SK-N-SH (cell line): ENCODE measurements at regions not wholly inside any gene's neighbourhood (a gene's known extent, or its start where the extent isn't known, plus 50 kb on each side); places are given as distances from the start of the nearest gene placed in this dataset.

Experiments used
- CTCF ChIA-PET: fragments of 300-600, 350-600 bp; formaldehyde crosslinking; extraction: SDS; loops from one replicate; lab custom pipeline; 2021; lab: Yijun Ruan, JAX
- POLR2A ChIA-PET: fragments of 350-600 bp; sonication (Branson Sonifier 250); formaldehyde crosslinking; extraction: SDS; loops from one replicate; lab custom pipeline; 2020; ENCODE audit warnings: antibody characterized with exemption, inconsistent platforms; lab: Yijun Ruan, JAX
- DNase-seq: peaks from one replicate; pipeline ENCODE4 v3.0.0; 2012
- H2AFZ ChIP-seq: fragments of 200-600 bp; sonication (generic); 2 replicates; pipeline ENCODE4 v1.8.1; 2016; ENCODE audit warnings: antibody characterized with exemption, mild to moderate bottlenecking, low read depth
- H3F3A ChIP-seq: fragments of 200-600 bp; sonication (generic); replicated peaks from 2 replicates; pipeline ENCODE3; 2016; ENCODE audit warnings: antibody characterized with exemption, mild to moderate bottlenecking; ENCODE audit not compliant: insufficient read depth
- H3K27ac ChIP-seq, 2 experiments: fragments of 200-500 bp in 1 of 2; fragments of 200-600 bp in 1 of 2; sonication (Bioruptor generic) in 1 of 2; sonication (generic), shearing (Covaris generic) in 1 of 2; 2 replicates each; pipeline versions ENCODE4 v1.5.1 to v1.6.1; 2014 to 2016; ENCODE audit warnings: low read depth in 2 of 2, inconsistent platforms in 1 of 2, low read length in 1 of 2, mild to moderate bottlenecking in 1 of 2, mixed read lengths in 1 of 2
- H3K27me3 ChIP-seq: fragments of 200-600 bp; sonication (generic), shearing (Covaris generic); 2 replicates; pipeline ENCODE4 v1.6.1; 2016; ENCODE audit warnings: mixed run types; ENCODE audit not compliant: insufficient read depth
- H3K36me3 ChIP-seq, 2 experiments: fragments of 200-500 bp in 1 of 2; fragments of 200-600 bp in 1 of 2; sonication (Bioruptor generic) in 1 of 2; sonication (generic) in 1 of 2; replicated peaks in 1 of 2; 2 replicates each; pipeline versions ENCODE3 to v1.5.1; 2014 to 2016; ENCODE audit warnings: low read length in 1 of 2, mild to moderate bottlenecking in 1 of 2; ENCODE audit not compliant: insufficient read depth in 2 of 2, control insufficient read depth in 1 of 2
- H3K4me1 ChIP-seq, 2 experiments: fragments of 200-500 bp in 1 of 2; fragments of 200-600 bp in 1 of 2; sonication (Bioruptor generic) in 1 of 2; sonication (generic), shearing (Covaris generic) in 1 of 2; 2 replicates each; pipeline versions ENCODE4 v1.5.1 to v1.6.1; 2014 to 2016; ENCODE audit warnings: low read depth in 1 of 2, low read length in 1 of 2, mixed run types in 1 of 2; ENCODE audit not compliant: insufficient read depth in 2 of 2, control insufficient read depth in 1 of 2
- H3K4me2 ChIP-seq: fragments of 200-600 bp; sonication (generic), shearing (Covaris generic); 2 replicates; pipeline ENCODE4 v1.6.1; 2017; ENCODE audit warnings: mixed run types
- H3K4me3 ChIP-seq, 2 experiments: fragments of 200-500 bp in 1 of 2; fragments of 200-600 bp in 1 of 2; sonication (Bioruptor generic) in 1 of 2; sonication (generic), shearing (Covaris generic) in 1 of 2; 2 replicates each; pipeline versions ENCODE4 v1.5.1 to v1.8.1; 2014 to 2016; ENCODE audit warnings: low read depth in 2 of 2, inconsistent platforms in 1 of 2, low read length in 1 of 2, mild to moderate bottlenecking in 1 of 2, mixed read lengths in 1 of 2, moderate library complexity in 1 of 2
- H3K79me2 ChIP-seq: fragments of 200-600 bp; sonication (generic); 2 replicates; pipeline ENCODE4 v1.8.1; 2017; ENCODE audit warnings: mild to moderate bottlenecking; ENCODE audit not compliant: insufficient read depth
- H3K9ac ChIP-seq: fragments of 200-600 bp; sonication (generic); 2 replicates; pipeline ENCODE4 v1.6.1; 2017; ENCODE audit warnings: mixed run types
- H3K9me2 ChIP-seq: fragments of 200-600 bp; sonication (generic); 2 replicates; pipeline ENCODE4 v1.6.1; 2017; ENCODE audit warnings: mixed run types
- H3K9me3 ChIP-seq: fragments of 200-600 bp; sonication (generic); 2 replicates; pipeline ENCODE4 v1.6.1; 2017; ENCODE audit warnings: mixed run types, mild to moderate bottlenecking, moderate library complexity
- H4K20me1 ChIP-seq: fragments of 200-600 bp; sonication (generic); 2 replicates; pipeline ENCODE4 v1.6.1; 2017; ENCODE audit warnings: mild to moderate bottlenecking, mixed run types; ENCODE audit not compliant: insufficient read depth
- CHD2 ChIP-seq: fragments of 150-350 bp; IDR thresholded peaks from 2 replicates; pipeline ENCODE4 v1.6.1; 2018; ENCODE audit warnings: low read length; ENCODE audit not compliant: partially characterized antibody
- ELF1 ChIP-seq: IDR thresholded peaks from 2 replicates; pipeline ENCODE4 v1.4.0; 2012
- EP300 ChIP-seq, 2 experiments: IDR thresholded peaks; 2 replicates each; pipeline versions ENCODE4 v1.4.0 to v1.6.1; 2012; ENCODE audit warnings: borderline replicate concordance in 1 of 2, low read depth in 1 of 2, low read length in 1 of 2
- FOXM1 ChIP-seq: IDR thresholded peaks from 2 replicates; pipeline ENCODE4 v1.4.0; 2012; ENCODE audit warnings: low read depth, mild to moderate bottlenecking
- JUND ChIP-seq: IDR thresholded peaks from 2 replicates; pipeline ENCODE4 v1.4.0; 2012
- MXI1 ChIP-seq: IDR thresholded peaks from 2 replicates; pipeline ENCODE4 v1.6.1; 2012; ENCODE audit warnings: mild to moderate bottlenecking, low read depth, low read length, improper control_type of control experiment
- NFIC ChIP-seq: IDR thresholded peaks from 2 replicates; pipeline ENCODE4 v1.4.0; 2012; ENCODE audit warnings: borderline replicate concordance
- NRF1 ChIP-seq: IDR thresholded peaks from 2 replicates; pipeline ENCODE4 v1.6.1; 2012; ENCODE audit warnings: low read depth, mild to moderate bottlenecking, low read length
- POLR2AphosphoS5 ChIP-seq: IDR thresholded peaks from 2 replicates; pipeline ENCODE4 v1.6.1; 2012; ENCODE audit warnings: low read depth, low read length
- RAD21 ChIP-seq: IDR thresholded peaks from 2 replicates; pipeline ENCODE4 v1.6.1; 2012; ENCODE audit warnings: mild to moderate bottlenecking, low read length
- SIN3A ChIP-seq: IDR thresholded peaks from 2 replicates; pipeline ENCODE4 v1.6.1; 2012; ENCODE audit warnings: low read depth, mild to moderate bottlenecking, low read length, moderate library complexity, borderline replicate concordance
- SMC3 ChIP-seq: IDR thresholded peaks from 2 replicates; pipeline ENCODE4 v1.6.1; 2012; ENCODE audit warnings: low read depth, low read length, improper control_type of control experiment
- TAF1 ChIP-seq: IDR thresholded peaks from 2 replicates; pipeline ENCODE4 v1.6.1; 2012; ENCODE audit warnings: low read depth, mild to moderate bottlenecking, low read length, moderate library complexity, borderline replicate concordance
- TEAD4 ChIP-seq: IDR thresholded peaks from 2 replicates; pipeline ENCODE4 v1.4.0; 2012; ENCODE audit warnings: mild to moderate bottlenecking, borderline replicate concordance; ENCODE audit not compliant: insufficient read depth
- WGBS: methylation state at CpG from one replicate; pipeline ENCODE4 v1.1.6; 2017; ENCODE audit warnings: low lambda C conversion rate; 5-methylcytosine and 5-hydroxymethylcytosine counted together
- TF ChIP-seq, protein P1 (sequence below): fragments of 150-350 bp; IDR thresholded peaks from 2 replicates; pipeline ENCODE4 v1.6.1; 2016; ENCODE audit warnings: mild to moderate bottlenecking, low read depth, low read length
- TF ChIP-seq, protein P2 (sequence below): IDR thresholded peaks from 2 replicates; pipeline ENCODE4 v1.4.0; 2012; ENCODE audit warnings: low read depth
- TF ChIP-seq, protein P3 (sequence below): fragments of 150-350 bp; IDR thresholded peaks from 2 replicates; pipeline ENCODE4 v1.6.1; 2017; ENCODE audit warnings: antibody characterized with exemption, low read length, low read depth, borderline replicate concordance
- TF ChIP-seq, protein P4 (sequence below): IDR thresholded peaks from 2 replicates; pipeline ENCODE4 v1.6.1; 2012; ENCODE audit warnings: mild to moderate bottlenecking, low read depth, low read length, moderate library complexity

DNA sequence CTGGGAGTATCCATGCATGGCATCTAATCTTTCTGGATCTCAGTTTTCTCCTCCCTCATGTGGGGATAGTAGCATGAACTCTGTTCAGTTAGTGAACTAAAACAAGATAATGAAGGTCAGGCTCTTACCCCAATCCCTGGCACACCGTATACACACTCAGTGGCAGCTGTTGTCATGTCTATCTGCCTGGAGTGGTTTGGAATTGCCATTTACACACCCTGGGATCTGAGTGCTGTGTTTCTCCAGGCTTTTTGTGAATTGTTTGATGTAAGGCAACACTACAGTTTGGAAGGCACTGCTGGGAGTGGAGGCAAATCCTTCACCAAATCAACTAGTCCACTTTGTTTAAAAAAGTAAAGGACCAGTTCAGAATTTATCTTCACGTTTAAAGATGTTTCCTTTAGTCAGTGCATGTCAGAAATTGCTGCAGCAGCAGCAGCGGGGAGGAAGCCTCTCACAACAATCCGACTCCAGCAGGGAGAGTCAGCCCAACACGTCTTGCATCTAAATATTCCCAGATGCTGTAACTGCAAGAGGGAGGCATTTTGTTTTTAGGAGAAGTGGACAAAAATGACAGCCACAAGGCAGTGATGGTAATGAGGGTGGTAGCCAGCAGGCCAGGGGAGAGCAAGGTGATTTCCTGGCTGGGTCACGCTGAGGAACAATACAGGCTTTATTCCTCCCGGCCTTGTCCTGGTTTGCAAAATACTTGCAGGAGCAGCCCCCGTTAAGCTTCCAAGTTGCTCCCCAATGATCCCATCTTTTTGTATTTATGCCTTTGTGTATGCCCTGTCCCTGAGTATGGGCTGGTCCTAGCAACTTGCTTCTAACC lies 128.5 kb upstream of the LRIG1 start:
- Histone ChIP-seq H3K36me3 (no peaks in the 10 kb centered on the region), H3F3A (no peaks in the 10 kb centered on the region), H3K9ac (no peak overlapping the region), H3K27ac (no peak overlapping the region), H3K27me3 (no peaks in the 10 kb centered on the region), H3K9me2 (no peaks in the 10 kb centered on the region), H2AFZ (no peak overlapping the region), H3K79me2 (no peaks in the 10 kb centered on the region), H4K20me1 (no peaks in the 10 kb centered on the region), H3K4me2 (no peak overlapping the region), H3K4me1 (no peaks in the 10 kb centered on the region), H3K4me3 (no peak overlapping the region), H3K9me3 (no peaks in the 10 kb centered on the region)
- DNase-seq: no peak
- WGBS: 63% methylated on average over 8 of the region's 8 CpGs
- POLR2A ChIA-PET: no interaction called here
- CTCF ChIA-PET: no interaction called here
- no peak for TF ChIP-seq EP300 (IDR thresholded peaks at IDR 0.05; ENCODE audit: borderline replicate concordance in 1 of 2, low read depth in 1 of 2, low read length in 1 of 2)
- TF ChIP-seq FOXM1: no peak
- TF ChIP-seq CHD2: no peak
- TF ChIP-seq RAD21: no peak
- no peak for TF ChIP-seq TAF1
- TF ChIP-seq, protein P1, sequence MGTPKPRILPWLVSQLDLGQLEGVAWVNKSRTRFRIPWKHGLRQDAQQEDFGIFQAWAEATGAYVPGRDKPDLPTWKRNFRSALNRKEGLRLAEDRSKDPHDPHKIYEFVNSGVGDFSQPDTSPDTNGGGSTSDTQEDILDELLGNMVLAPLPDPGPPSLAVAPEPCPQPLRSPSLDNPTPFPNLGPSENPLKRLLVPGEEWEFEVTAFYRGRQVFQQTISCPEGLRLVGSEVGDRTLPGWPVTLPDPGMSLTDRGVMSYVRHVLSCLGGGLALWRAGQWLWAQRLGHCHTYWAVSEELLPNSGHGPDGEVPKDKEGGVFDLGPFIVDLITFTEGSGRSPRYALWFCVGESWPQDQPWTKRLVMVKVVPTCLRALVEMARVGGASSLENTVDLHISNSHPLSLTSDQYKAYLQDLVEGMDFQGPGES: no peak
- no peak for TF ChIP-seq JUND
- TF ChIP-seq, protein P2, sequence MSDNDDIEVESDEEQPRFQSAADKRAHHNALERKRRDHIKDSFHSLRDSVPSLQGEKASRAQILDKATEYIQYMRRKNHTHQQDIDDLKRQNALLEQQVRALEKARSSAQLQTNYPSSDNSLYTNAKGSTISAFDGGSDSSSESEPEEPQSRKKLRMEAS: no peak
- TF ChIP-seq SMC3: no peak
- TF ChIP-seq SIN3A: no peak
- TF ChIP-seq, protein P3, sequence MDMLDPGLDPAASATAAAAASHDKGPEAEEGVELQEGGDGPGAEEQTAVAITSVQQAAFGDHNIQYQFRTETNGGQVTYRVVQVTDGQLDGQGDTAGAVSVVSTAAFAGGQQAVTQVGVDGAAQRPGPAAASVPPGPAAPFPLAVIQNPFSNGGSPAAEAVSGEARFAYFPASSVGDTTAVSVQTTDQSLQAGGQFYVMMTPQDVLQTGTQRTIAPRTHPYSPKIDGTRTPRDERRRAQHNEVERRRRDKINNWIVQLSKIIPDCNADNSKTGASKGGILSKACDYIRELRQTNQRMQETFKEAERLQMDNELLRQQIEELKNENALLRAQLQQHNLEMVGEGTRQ: no peak
- no peak for TF ChIP-seq ELF1
- TF ChIP-seq POLR2AphosphoS5: no peak
- TF ChIP-seq MXI1: no peak
- TF ChIP-seq TEAD4: no peak
- no peak for TF ChIP-seq NFIC
- no peak for TF ChIP-seq NRF1
- TF ChIP-seq, protein P4, sequence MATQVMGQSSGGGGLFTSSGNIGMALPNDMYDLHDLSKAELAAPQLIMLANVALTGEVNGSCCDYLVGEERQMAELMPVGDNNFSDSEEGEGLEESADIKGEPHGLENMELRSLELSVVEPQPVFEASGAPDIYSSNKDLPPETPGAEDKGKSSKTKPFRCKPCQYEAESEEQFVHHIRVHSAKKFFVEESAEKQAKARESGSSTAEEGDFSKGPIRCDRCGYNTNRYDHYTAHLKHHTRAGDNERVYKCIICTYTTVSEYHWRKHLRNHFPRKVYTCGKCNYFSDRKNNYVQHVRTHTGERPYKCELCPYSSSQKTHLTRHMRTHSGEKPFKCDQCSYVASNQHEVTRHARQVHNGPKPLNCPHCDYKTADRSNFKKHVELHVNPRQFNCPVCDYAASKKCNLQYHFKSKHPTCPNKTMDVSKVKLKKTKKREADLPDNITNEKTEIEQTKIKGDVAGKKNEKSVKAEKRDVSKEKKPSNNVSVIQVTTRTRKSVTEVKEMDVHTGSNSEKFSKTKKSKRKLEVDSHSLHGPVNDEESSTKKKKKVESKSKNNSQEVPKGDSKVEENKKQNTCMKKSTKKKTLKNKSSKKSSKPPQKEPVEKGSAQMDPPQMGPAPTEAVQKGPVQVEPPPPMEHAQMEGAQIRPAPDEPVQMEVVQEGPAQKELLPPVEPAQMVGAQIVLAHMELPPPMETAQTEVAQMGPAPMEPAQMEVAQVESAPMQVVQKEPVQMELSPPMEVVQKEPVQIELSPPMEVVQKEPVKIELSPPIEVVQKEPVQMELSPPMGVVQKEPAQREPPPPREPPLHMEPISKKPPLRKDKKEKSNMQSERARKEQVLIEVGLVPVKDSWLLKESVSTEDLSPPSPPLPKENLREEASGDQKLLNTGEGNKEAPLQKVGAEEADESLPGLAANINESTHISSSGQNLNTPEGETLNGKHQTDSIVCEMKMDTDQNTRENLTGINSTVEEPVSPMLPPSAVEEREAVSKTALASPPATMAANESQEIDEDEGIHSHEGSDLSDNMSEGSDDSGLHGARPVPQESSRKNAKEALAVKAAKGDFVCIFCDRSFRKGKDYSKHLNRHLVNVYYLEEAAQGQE: no peak
